ENCODE measurements at regions not wholly inside any gene's neighbourhood (a gene's known extent, or its start where the extent isn't known, plus 50 kb on each side); places are given as distances from the start of the nearest gene placed in this dataset.

- no peak for TF ChIP-seq POLR2A (IDR thresholded peaks at IDR 0.05)
- TF ChIP-seq, protein P1, sequence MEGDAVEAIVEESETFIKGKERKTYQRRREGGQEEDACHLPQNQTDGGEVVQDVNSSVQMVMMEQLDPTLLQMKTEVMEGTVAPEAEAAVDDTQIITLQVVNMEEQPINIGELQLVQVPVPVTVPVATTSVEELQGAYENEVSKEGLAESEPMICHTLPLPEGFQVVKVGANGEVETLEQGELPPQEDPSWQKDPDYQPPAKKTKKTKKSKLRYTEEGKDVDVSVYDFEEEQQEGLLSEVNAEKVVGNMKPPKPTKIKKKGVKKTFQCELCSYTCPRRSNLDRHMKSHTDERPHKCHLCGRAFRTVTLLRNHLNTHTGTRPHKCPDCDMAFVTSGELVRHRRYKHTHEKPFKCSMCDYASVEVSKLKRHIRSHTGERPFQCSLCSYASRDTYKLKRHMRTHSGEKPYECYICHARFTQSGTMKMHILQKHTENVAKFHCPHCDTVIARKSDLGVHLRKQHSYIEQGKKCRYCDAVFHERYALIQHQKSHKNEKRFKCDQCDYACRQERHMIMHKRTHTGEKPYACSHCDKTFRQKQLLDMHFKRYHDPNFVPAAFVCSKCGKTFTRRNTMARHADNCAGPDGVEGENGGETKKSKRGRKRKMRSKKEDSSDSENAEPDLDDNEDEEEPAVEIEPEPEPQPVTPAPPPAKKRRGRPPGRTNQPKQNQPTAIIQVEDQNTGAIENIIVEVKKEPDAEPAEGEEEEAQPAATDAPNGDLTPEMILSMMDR (IDR thresholded peaks at IDR 0.05): no peak
- no peaks in the 10 kb centered on the region for H3K9me3 ChIP-seq
- H3K27me3 ChIP-seq: no peaks in the 10 kb centered on the region
- no peak overlapping the region for H3K4me3 ChIP-seq
- no peak overlapping the region for H3K27ac ChIP-seq
- no peaks in the 10 kb centered on the region for H3K4me1 ChIP-seq
- no peaks in the 10 kb centered on the region for H3K36me3 ChIP-seq
- no peak for DNase-seq
Measured at GRCh38 chr16:50910736-50911100, 168.8 kb downstream of the CYLD start.

DNA sequence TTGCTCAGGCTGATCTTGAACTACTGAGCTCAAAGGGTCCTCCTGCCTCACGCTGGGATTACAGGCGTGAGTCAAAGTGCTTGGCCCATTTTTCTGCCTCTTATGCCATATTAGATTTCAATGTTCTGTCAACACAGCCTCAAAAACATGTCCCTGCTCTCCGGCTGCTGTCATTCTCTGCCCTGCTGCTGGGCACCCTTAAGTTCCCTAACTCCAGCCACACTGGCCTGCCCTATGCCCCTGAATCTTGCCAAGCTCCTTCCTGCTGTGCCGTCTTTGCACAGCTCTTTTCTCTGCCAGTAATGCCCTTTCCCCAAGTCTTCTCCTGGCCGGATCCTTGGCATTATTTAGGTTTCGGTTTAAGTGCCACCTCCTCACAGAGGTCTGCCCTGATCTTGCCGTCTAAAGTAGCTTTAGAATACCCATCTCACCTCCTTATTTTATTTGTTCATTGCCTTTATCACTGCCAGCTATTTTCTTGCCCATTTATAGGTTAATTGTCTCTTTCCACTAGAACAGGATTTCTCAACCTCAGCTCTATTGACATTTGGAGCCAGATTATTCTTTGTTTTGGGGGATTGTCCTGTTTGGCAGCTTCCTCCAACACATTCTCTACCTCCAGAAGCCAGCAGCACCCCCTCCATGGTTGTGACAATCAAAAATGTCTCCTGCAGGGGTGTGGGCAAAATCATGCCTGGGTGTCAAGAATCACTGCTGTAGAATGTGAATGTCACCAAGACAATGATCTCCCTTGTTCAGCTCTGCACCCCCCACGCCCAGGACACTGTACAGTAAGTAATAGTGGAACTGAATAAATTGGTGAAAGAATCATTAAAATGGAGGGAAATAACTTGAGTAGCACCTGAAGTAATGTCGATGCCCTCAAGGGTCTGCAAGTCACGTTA is 168.2 kb downstream of the CYLD start:
- TF ChIP-seq, protein P1 (IDR thresholded peaks at IDR 0.05): no peak
- TF ChIP-seq POLR2A (IDR thresholded peaks at IDR 0.05): no peak

GRCh38 chr16:50908468-50908867 is 166.6 kb downstream of the CYLD start:
- no peak overlapping the region for H3K4me3 ChIP-seq

More for the DNA sequence above, 168.2 kb downstream of the CYLD start:
- H3K4me1 ChIP-seq: no peaks in the 10 kb centered on the region
- H3K27me3 ChIP-seq: no peaks in the 10 kb centered on the region
- H3K27ac ChIP-seq: no peak overlapping the region
- H3K36me3 ChIP-seq: no peaks in the 10 kb centered on the region
- no peak overlapping the region for H3K4me3 ChIP-seq
- H3K9me3 ChIP-seq: no peaks in the 10 kb centered on the region
- no peak for DNase-seq

GRCh38 chr16:50906454-50906853 is 164.6 kb downstream of the CYLD start:
- no peaks in the 10 kb centered on the region for H3K27me3 ChIP-seq
- H3K36me3 ChIP-seq: no peaks in the 10 kb centered on the region
- H3K4me1 ChIP-seq: no peaks in the 10 kb centered on the region
- H3K4me3 ChIP-seq: no peak overlapping the region
- DNase-seq: no peak
- no peak overlapping the region for H3K27ac ChIP-seq
- TF ChIP-seq, protein P1 (IDR thresholded peaks at IDR 0.05): no peak
- TF ChIP-seq POLR2A (IDR thresholded peaks at IDR 0.05): no peak
- no peaks in the 10 kb centered on the region for H3K9me3 ChIP-seq

More at GRCh38 chr16:50908468-50908867, 166.6 kb downstream of the CYLD start:
- Histone ChIP-seq H3K9me3 (no peaks in the 10 kb centered on the region), H3K36me3 (no peaks in the 10 kb centered on the region), H3K27me3 (no peaks in the 10 kb centered on the region), H3K27ac (no peak overlapping the region), H3K4me1 (no peaks in the 10 kb centered on the region)
- no peak for DNase-seq
- TF ChIP-seq, protein P1 (IDR thresholded peaks at IDR 0.05): no peak
- no peak for TF ChIP-seq POLR2A (IDR thresholded peaks at IDR 0.05)

DNA sequence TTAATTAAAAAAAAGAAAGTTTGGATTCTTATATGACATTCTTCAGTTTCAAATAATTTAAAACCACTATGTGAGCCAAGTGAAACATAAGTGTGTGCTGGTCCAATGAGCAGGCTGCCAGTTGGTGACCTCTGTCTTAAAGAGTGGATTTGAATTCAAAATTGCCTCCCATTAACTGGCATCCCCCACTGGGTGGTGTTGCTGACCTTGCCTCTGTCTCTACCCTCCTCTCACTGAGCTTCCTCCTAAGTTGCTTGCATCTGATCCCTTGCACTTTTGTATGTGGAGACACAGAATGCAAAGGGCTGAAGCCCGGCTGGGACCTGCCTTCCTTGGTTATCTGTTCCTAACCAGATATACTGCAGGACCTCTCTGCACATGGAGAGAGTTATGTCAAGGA is 160.6 kb downstream of the CYLD start:
- Histone ChIP-seq H3K36me3 (no peaks in the 10 kb centered on the region), H3K27me3 (no peaks in the 10 kb centered on the region), H3K9me3 (no peaks in the 10 kb centered on the region), H3K4me3 (no peak overlapping the region), H3K4me1 (no peaks in the 10 kb centered on the region), H3K27ac (no peak overlapping the region)
- TF ChIP-seq, protein P1 (IDR thresholded peaks at IDR 0.05): no peak
- TF ChIP-seq POLR2A (IDR thresholded peaks at IDR 0.05): no peak
- no peak for DNase-seq
